Left renal cortex interstitium (tissue), 4 donors: ENCODE measurements at regions not wholly inside any gene's neighbourhood (a gene's known extent, or its start where the extent isn't known, plus 50 kb on each side); places are given as distances from the start of the nearest gene placed in this dataset.
A peak's percentile ranks its signal among the peaks of the same experiment; 100 is the strongest.

Experiments
- DNase-seq, 4 donors: peaks; one replicate each; pipeline ENCODE4 v3.0.0-alpha.2; 2013; ENCODE audit warnings: low read depth in 4 of 4, low spot score in 2 of 4, missing footprints in 1 of 4

DNA sequence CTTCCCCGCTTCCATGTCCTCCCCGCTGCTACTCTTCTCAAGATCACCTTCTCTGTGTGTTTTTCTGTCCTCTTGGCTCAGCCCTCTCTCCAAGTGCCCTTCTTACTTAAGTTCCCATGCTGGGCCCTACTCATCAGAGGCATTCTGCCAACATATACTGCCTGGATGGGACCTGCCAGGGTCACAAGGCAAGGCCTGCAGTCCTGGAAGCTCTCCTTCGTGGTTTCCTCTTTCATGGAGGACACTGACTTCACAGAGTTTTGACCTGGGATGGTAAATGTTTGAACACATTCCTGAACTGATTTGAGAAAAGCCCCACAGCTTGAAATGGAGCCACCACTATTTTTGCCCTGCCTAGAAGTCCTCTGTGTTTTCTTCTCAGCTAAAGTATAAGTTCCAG is 140.9 kb downstream of the TMEM30B start:
- no peak for DNase-seq

DNA sequence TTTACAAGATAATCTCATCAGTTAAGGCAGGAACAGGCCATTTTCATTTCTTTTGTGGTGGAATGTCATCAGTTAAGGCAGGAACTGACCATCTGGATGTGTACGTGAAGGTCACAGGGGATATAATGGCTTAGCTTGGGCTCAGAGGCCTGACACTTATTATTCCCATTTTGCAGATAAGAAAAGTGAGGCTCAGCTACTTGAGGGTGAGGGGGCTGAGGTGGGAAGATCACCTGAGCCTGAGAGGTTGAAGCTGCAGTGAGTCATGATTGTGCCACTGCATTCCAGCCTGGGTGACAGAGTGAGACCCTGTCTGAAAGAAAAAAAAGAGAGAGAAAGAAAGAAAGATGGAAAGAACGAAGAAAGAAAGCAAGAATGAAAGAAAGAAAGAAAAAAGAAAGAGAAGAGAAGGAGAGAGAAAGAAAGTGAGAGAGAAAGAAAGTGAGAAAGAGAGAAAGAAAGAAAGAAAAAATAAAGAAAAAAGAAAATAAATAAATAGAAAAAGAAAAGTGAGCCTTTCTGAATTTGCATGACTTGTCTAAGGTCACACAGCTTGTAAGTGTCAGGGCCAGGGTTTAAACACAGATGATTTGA is 142.0 kb downstream of the TMEM30B start:
- no peak for DNase-seq

GRCh38 chr14:61132894-61133293 is 148.2 kb downstream of the TMEM30B start:
- DNase-seq: no peak

GRCh38 chr14:61132336-61132735 is 148.8 kb downstream of the TMEM30B start:
- DNase-seq: no peak

GRCh38 chr14:61130512-61131260 is 149.6 kb downstream of the SLC38A6 start:
- DNase-seq: peak in 2 of 4 donors; percentile 39 to 72

GRCh38 chr14:61129168-61129745 is 148.2 kb downstream of the SLC38A6 start:
- no peak for DNase-seq

- DNase-seq: no peak
Observed at GRCh38 chr14:61128382-61129167, 147.5 kb downstream of the SLC38A6 start.

DNA sequence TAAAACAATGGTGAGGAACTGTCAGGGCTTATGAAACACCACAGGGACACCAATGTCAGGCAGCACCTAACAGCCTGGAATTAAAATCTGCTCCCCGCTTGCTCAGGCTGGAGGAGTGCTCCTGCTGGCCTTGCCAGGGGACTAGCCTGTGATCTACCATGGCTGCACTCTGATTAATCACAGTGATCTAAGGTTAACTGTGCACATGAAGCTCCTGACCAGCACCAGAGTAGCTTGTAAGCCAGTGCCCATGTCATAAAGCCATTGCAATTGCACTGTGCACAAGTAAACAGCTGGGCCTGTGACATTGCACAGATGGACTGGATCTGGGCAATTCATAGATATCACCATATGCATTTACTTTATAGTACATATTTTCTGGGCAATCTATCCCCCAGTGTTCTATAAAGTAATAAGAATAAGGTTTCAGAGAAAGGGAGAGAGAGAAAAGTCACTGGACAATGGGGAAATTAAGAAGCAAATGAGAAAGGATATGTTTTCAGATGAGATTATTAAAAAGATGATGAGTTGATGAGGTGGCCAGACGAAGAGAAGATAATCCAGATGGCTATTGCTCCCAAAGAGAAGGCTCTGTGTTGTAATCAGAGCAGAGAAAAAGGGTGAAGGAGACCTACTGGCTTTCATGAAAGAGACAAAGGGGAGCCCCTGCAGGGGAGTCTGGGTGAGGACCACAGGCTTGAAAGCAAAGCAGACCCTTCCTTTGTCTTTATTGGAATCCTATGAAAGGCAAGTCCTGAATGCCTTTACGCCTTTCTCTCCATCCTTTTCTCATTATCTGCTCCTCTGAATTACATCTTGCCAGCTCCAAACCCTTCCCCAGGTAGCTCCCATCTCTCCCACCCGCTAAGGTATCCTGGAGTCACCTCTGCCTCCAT is 145.8 kb downstream of the SLC38A6 start:
- DNase-seq: no peak

DNA sequence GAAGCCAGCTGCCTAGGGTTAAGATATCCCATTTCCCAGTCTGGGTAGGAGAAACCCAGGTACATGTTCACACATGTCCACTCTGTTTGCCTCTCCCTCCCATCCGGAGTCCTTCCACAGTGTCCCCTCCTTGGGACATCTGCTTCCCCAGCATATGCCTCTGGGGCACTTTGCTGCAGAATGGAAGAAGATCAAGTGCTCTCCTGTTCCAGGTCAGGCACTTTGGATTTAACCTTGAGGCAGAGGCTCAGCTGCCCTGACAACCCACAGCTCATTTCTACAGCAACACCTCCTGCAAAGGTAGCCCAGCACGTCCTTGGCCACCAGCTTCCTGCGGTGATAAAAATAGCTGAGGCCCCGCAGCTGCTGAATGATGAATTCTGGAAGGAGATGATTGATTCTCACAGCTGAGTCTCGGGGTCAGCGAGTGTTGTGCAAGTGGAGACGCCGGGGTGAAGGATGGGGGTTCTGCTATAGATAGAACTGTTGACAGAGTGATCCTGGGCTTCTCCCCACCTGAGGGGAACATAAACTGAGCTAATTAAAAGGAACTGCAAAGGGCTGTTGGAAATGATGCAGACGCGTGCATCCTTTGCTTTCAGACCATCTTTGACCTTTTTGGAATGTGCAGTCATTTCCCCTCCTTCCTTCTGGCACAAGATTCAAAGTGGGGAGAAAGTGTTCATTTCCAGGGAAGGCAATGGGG is 145.0 kb downstream of the SLC38A6 start:
- no peak for DNase-seq

- no peak for DNase-seq
Observed at GRCh38 chr14:61125041-61125866, 144.2 kb downstream of the SLC38A6 start.

DNA sequence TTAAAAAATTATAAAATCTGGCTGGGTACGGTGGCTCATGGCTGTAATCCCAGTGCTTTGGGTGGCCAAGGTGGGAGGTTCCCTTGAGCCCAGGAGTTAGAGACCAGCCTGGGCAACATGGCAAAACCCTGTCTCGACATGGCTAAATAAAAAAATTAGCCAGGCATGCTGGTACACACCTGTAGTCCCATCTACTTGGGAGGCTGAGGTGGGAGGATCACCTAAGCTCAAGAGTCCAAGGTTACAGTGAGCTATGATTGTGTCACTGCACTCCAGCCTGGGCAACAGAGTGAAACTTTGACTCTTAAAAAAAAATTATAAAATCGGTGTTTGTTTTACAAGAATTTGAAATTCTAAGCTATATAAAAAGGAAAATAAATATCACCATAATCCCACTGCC is 141.8 kb downstream of the SLC38A6 start:
- no peak for DNase-seq

GRCh38 chr14:61121355-61121787 is 140.3 kb downstream of the SLC38A6 start:
- DNase-seq: no peak

DNA sequence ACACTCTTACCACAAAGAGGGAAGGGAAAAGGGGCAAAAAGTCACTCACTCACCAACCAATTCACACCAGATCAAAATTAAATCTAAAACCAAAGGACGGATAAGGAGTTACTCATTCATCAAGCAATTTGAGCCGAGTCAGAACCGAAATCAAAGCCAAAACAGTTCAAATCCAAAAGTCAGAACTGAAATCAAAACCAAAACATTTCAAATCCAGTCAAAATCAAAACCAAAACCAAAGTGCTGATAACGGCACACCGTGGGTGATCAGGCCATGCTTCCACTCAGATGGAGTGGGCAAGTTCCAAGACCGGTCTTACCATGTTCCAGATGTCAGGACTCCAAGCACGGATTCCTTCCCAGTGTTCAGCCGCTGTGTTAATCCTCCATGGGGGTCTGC is 139.5 kb downstream of the SLC38A6 start:
- no peak for DNase-seq

DNA sequence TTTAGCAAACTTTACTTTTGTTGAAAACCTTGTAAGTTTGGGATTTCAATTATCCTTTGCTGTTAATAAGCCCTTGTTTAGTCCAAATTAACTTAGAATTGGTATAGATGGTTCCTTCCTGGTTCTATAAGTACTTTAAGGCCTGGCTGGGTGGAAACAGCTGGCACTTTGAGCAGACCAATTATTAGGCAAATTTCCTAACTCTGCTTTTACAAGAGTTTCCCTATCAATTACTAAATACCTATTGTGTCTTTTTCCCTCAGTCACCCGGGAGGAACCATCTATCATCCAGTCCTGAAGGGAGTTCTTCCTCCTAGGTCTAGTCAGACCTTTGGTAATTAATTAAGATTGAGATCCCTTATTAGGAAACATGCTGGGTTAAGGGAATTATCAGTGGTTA is 138.0 kb downstream of the SLC38A6 start:
- no peak for DNase-seq

- no peak for DNase-seq
Observed at GRCh38 chr14:61116369-61116768, 135.3 kb downstream of the SLC38A6 start.

GRCh38 chr14:61113561-61114225 is 132.6 kb downstream of the SLC38A6 start:
- no peak for DNase-seq

GRCh38 chr14:61112506-61112905 is 131.5 kb downstream of the SLC38A6 start:
- no peak for DNase-seq

- no peak for DNase-seq
Observed at GRCh38 chr14:61111731-61112130, 130.7 kb downstream of the SLC38A6 start.
